HG03439 (cell line): ENCODE measurements at regions not wholly inside any gene's neighbourhood (a gene's known extent, or its start where the extent isn't known, plus 50 kb on each side); places are given as distances from the start of the nearest gene placed in this dataset.

Experiments used
- ATAC-seq: cut with Tn5 transposase; IDR thresholded peaks from one replicate; pipeline ENCODE4 v1.9.1; 2021; ENCODE audit warnings: mild to moderate bottlenecking, moderate library complexity; ENCODE audit not compliant: unreplicated experiment

GRCh38 chr17:36814958-36815357 lies 122.3 kb upstream of the LHX1 start:
- no peak for ATAC-seq

- no peak for ATAC-seq
These were observed 120.9 kb upstream of the LHX1 start for GRCh38 chr17:36816214-36816906.

- no peak for ATAC-seq
These were observed 120.4 kb upstream of the LHX1 start for GRCh38 chr17:36816907-36817288.

GRCh38 chr17:36817483-36818048 lies 119.7 kb upstream of the LHX1 start:
- no peak for ATAC-seq

GRCh38 chr17:36818134-36818825 lies 119.0 kb upstream of the LHX1 start:
- no peak for ATAC-seq

GRCh38 chr17:36823850-36824677 lies 113.2 kb upstream of the LHX1 start:
- ATAC-seq = no peak

- ATAC-seq = no peak
These were observed 112.6 kb upstream of the LHX1 start for GRCh38 chr17:36824678-36825101.

GRCh38 chr17:36825113-36825512 lies 112.2 kb upstream of the LHX1 start:
- ATAC-seq = no peak

- ATAC-seq = no peak
These were observed 111.8 kb upstream of the LHX1 start for GRCh38 chr17:36825521-36825920.

GRCh38 chr17:36825951-36826350 lies 111.3 kb upstream of the LHX1 start:
- no peak for ATAC-seq

GRCh38 chr17:36827081-36827480 lies 110.2 kb upstream of the LHX1 start:
- ATAC-seq = no peak

- ATAC-seq = no peak
These were observed 107.6 kb upstream of the LHX1 start for GRCh38 chr17:36829676-36830075.

- ATAC-seq = no peak
These were observed 104.0 kb upstream of the LHX1 start for GRCh38 chr17:36833279-36833678.

GRCh38 chr17:36835036-36835435 lies 102.2 kb upstream of the LHX1 start:
- ATAC-seq = no peak

- ATAC-seq = no peak
These were observed 99.9 kb upstream of the LHX1 start for GRCh38 chr17:36837195-36837938.

- ATAC-seq = no peak
These were observed 99.4 kb upstream of the LHX1 start for GRCh38 chr17:36837939-36838272.

- no peak for ATAC-seq
These were observed 98.0 kb upstream of the LHX1 start for GRCh38 chr17:36839256-36839655.

GRCh38 chr17:36840796-36841195 lies 96.5 kb upstream of the LHX1 start:
- no peak for ATAC-seq

GRCh38 chr17:36842231-36842819 lies 95.0 kb upstream of the LHX1 start:
- ATAC-seq = no peak

- ATAC-seq = no peak
These were observed 94.2 kb upstream of the LHX1 start for GRCh38 chr17:36842963-36843558.
